ENCODE measurements at regions not wholly inside any gene's neighbourhood (a gene's known extent, or its start where the extent isn't known, plus 50 kb on each side); places are given as distances from the start of the nearest gene placed in this dataset.

DNA sequence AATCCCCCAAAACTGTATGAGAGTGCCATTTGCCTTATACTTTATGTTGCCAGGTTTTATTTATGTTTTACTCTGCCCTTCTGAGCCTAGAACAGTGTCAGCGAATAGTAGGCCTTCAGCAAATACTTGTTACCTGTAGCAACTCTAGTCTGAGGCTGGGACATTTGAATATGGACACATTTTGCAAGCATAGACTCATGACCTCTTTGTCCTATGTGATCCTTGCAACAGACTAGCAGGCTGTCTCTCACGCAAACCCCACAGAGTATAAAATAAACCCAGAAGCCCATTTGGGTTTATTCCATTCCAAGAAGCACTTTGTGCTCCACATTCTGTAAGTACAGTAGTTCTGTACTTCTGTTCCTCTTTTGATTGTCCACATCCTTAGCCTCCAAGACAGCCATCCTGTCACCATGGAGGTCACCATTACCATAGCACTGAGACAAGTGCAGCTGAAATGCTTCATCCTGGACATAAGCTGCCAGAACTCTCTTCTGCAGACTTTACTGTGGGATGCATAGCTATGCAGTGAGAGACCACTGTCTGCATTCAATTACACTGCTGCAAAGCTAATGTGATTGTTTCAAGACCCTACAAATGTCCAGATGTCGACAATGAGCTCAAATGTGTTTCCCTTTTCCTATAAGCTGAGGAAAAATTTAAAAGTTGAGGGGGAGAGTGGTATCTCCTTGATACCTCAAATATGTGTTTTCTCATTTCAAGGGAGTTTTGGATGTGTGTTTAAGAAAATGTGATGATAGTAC is 425.7 kb downstream of the PID1 start:
- Mint-ChIP-seq H3K27me3 (no peaks in the 10 kb centered on the region), H3K27ac (no peak overlapping the region), H3K36me3 (ENCODE audit: low read depth) (no peaks in the 10 kb centered on the region), H3K9me3 (peaks cover 4% of the 10 kb centered on the region), H3K4me3 (no peak overlapping the region), H3K4me1 (no peaks in the 10 kb centered on the region)
- DNase-seq = no peak
- ChIA-PET POLR2A (no interaction called here), CTCF (interaction anchor here (0.5 kb wide), 1 partner anchor 913 kb away, joined by 3 read pairs; no protein-coding TSS in a partner anchor)

DNA sequence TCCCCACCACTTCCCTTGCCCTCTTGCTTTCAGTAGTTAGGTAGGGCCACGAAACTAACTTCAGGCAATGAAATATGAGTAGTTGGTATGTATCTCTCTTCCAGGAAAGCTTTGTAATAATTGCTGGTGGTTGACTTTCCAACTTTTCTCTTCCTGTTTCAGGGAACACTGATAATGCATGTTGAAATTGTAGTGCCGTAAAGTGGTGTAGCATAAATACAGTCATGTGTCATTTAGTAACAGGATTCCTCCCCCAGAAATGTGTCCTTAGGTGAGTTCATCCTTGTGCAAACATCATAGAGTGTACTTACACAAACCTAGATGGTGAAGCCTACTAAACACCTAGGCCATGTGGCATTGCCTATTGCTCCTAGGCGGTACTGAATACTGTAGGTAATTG is 429.2 kb downstream of the PID1 start:
- H3K27ac Mint-ChIP-seq = no peak overlapping the region
- no peaks in the 10 kb centered on the region for H3K4me1 Mint-ChIP-seq
- H3K9me3 Mint-ChIP-seq = peaks cover 8% of the 10 kb centered on the region
- no peaks in the 10 kb centered on the region for H3K27me3 Mint-ChIP-seq
- ChIA-PET CTCF (no interaction called here), POLR2A (no interaction called here)
- no peak for DNase-seq
- H3K36me3 Mint-ChIP-seq (ENCODE audit: low read depth) = no peaks in the 10 kb centered on the region
- H3K4me3 Mint-ChIP-seq = no peak overlapping the region

DNA sequence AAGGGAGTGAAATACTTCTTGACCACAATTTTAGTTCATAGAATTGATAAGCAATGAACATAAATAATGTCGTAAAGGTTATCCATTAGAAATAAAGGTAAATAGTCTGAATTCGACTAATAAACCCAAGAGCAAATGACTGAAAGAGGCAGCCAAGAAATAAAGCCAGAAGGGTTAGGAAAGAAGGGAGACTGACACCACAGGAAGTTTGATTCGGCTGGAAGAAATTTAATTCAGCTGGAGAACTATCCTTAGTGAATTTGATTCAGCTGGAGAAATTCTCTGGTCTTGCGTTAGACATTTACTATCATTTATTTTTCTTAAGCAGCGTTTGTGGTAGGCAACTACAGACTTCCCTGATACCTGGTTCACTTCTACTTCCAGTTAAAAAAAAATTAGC is 429.6 kb downstream of the PID1 start:
- Mint-ChIP-seq H3K27me3 (no peaks in the 10 kb centered on the region), H3K4me1 (no peaks in the 10 kb centered on the region), H3K4me3 (no peak overlapping the region), H3K9me3 (peaks cover 8% of the 10 kb centered on the region), H3K27ac (no peak overlapping the region), H3K36me3 (ENCODE audit: low read depth) (no peaks in the 10 kb centered on the region)
- ChIA-PET POLR2A (no interaction called here), CTCF (no interaction called here)
- DNase-seq = no peak

DNA sequence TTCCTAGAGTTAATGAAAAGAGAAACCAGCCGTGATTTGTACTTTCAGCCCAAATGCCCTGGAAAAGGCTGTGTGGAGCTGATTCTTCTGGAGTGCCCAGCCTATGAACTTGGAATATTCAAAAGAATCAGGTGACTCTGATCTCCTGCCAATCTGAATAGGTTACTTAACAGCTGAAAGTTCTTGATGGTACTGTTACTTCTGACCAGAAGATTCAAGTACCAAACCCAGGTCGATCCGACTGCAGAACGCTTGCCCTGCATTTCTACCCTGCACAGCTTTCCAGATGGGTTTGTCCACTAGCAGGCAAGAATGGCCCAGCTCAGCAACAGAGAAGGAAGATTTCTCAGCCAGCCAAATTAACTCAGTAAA is 430.4 kb downstream of the PID1 start:
- no peaks in the 10 kb centered on the region for H3K27me3 Mint-ChIP-seq
- H3K9me3 Mint-ChIP-seq = peaks cover 8% of the 10 kb centered on the region
- H3K4me1 Mint-ChIP-seq = no peaks in the 10 kb centered on the region
- ChIA-PET CTCF (no interaction called here), POLR2A (no interaction called here)
- H3K36me3 Mint-ChIP-seq (ENCODE audit: low read depth) = no peaks in the 10 kb centered on the region
- no peak overlapping the region for H3K4me3 Mint-ChIP-seq
- no peak for DNase-seq
- H3K27ac Mint-ChIP-seq = no peak overlapping the region

DNA sequence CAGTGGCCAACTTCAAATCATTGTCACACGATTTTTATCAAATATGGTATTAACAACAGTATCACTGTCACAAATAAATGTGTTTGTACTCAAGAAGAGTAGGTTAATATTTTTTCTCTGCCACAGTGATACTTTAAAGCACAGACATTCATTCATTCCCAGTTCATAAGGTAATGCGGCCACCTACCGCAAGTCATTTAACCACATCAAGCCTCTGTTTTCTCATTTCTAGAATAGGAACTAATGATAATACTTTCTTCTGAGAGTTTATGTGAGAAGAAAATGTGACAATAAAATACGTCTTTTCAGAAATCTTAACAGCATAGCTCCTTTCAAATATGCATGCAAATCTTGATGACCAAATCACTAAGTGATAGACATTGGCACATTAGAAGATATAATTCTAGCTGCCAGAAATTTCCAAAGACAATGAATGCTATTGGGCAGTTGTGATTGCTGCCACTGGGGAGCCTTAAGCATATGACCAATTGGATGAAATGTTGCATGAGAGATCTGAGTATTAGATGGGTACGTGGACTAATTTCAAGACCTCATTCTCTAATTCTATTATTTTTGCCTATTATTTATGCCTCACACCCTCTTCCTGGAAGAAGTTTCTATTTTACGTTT is 430.9 kb downstream of the PID1 start:
- Mint-ChIP-seq H3K27ac (no peak overlapping the region), H3K4me3 (no peak overlapping the region), H3K36me3 (ENCODE audit: low read depth) (no peaks in the 10 kb centered on the region), H3K9me3 (peaks cover 8% of the 10 kb centered on the region), H3K4me1 (no peaks in the 10 kb centered on the region), H3K27me3 (no peaks in the 10 kb centered on the region)
- POLR2A ChIA-PET = no interaction called here
- CTCF ChIA-PET = no interaction called here
- no peak for DNase-seq

DNA sequence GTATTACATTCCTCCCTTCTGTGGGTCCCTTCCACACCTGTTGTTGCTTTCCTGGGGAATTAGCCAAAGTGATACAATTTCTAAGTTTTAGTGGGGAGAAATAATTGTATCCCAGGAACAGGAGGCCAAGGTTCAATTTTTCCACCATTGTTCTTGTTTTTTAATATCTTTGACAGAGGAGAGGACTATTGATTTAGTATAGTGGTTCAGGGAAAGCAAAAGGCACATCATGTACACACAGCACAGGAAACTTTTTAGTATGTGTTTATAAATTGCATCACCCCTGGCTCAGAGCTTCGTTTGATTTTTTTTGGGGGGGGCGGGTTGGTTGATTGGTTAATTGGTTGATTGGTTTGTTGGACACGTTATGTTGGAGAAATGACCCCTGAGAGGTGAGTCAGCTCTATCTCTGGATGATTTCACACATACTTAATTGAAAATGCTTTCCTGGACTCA is 431.6 kb downstream of the PID1 start:
- no peak overlapping the region for H3K27ac Mint-ChIP-seq
- DNase-seq = no peak
- no peak overlapping the region for H3K4me3 Mint-ChIP-seq
- H3K4me1 Mint-ChIP-seq = no peaks in the 10 kb centered on the region
- H3K36me3 Mint-ChIP-seq (ENCODE audit: low read depth) = no peaks in the 10 kb centered on the region
- H3K9me3 Mint-ChIP-seq = peaks cover 8% of the 10 kb centered on the region
- no peaks in the 10 kb centered on the region for H3K27me3 Mint-ChIP-seq
- POLR2A ChIA-PET = no interaction called here
- CTCF ChIA-PET = no interaction called here

DNA sequence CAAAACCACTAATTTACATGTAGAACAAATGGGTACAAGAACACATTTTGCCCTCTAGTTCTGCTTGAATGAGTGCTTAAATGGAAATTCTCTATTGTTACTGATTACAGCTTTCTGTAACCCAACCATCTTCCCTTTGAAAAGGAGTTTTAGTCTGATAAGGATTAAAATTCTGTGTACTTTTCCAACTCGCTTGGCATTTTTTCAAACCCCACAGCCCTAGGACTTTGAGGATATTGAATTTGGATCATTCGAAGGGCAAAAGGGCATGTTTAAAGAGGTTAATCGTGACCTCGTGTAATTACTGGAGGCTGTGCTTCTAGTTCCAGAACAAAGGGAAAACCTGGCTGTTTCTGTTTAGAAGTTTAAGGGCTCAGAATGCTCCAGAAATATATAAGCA is 432.3 kb downstream of the PID1 start:
- H3K4me1 Mint-ChIP-seq = no peaks in the 10 kb centered on the region
- no peaks in the 10 kb centered on the region for H3K36me3 Mint-ChIP-seq (ENCODE audit: low read depth)
- ChIA-PET POLR2A (no interaction called here), CTCF (no interaction called here)
- no peak overlapping the region for H3K4me3 Mint-ChIP-seq
- peaks cover 8% of the 10 kb centered on the region for H3K9me3 Mint-ChIP-seq
- DNase-seq = no peak
- H3K27ac Mint-ChIP-seq = no peak overlapping the region
- H3K27me3 Mint-ChIP-seq = no peaks in the 10 kb centered on the region

DNA sequence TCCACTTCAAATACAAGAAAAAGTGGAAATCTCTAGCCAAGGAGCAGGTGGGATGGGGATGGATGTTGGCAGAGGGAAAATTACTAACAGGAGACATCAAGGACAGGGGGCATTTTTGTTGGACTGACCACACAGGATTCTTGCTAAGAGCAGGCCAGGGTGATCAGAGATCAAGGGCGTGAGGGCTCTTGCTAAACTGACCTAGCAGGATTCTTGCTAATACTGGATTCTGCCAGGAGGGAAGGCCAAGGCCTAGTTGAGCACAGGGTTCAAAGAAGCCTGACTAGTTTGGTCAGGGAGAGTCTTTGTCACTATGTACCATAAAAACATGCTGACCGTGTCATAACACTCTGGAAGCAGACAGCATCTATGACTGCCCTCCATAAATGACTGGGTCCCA is 442.7 kb downstream of the PID1 start:
- ChIA-PET POLR2A (no interaction called here), CTCF (no interaction called here)
- Mint-ChIP-seq H3K27me3 (no peaks in the 10 kb centered on the region), H3K36me3 (ENCODE audit: low read depth) (no peaks in the 10 kb centered on the region), H3K4me3 (no peak overlapping the region), H3K27ac (no peak overlapping the region), H3K9me3 (peaks cover 9% of the 10 kb centered on the region), H3K4me1 (no peaks in the 10 kb centered on the region)
- no peak for DNase-seq

DNA sequence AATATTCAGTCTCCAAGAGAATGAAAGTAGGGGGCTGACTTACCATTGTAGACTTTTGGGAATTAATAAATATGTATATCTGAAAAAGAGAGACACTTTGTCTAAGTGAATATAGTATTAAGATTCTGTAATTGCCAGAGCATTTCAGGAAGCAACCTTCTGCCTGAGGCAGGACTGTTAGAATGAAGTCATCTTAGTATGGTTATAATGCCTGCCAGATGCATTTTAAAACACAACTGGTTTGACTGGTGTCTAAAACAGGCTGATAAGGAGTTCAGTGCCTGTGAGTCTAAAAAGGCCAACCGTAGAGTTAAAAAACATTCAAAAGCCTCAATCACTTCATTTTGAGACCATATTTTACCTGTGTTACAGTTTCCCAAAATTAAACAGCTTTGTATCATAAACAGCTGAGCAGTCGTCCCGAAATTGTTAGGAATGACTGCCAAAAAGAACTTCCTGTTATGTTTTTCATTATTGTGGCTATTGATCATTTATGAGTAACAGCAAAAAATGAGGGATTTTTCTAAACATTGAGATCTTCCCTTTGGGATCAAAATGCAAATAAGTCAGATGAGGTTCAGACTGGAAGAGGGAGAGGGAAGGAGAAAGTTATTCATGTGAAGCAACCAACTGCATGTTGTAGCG is 443.9 kb downstream of the PID1 start:
- no peak overlapping the region for H3K4me3 Mint-ChIP-seq
- POLR2A ChIA-PET = no interaction called here

DNA sequence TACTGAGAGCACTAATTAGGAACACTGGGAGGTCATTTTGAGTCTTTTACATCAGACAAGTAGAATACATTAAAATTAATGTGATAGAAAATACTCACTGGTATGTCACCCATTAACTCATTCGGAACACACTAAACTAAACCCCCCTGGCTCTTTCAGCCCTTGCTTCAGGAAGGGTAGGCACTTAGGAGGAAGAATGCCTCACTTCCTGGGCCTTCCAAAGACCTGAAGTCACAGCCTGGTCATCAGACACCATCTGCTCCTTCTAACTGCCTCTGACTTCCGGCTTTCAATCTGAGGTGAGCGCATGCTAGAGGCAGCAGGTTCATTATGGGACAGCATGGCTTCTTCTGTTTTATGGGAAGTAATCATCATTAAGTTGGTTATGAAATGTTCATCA is 451.4 kb downstream of the PID1 start:
- ChIA-PET POLR2A (no interaction called here), CTCF (no interaction called here)
- no peak for DNase-seq
- H3K4me3 Mint-ChIP-seq = no peak overlapping the region
- H3K36me3 Mint-ChIP-seq (ENCODE audit: low read depth) = no peaks in the 10 kb centered on the region
- no peaks in the 10 kb centered on the region for H3K27me3 Mint-ChIP-seq
- no peaks in the 10 kb centered on the region for H3K4me1 Mint-ChIP-seq
- H3K27ac Mint-ChIP-seq = no peak overlapping the region
- H3K9me3 Mint-ChIP-seq = no peaks in the 10 kb centered on the region

More for the DNA sequence above, 443.9 kb downstream of the PID1 start:
- peaks cover 9% of the 10 kb centered on the region for H3K9me3 Mint-ChIP-seq
- H3K27ac Mint-ChIP-seq = no peak overlapping the region
- no peaks in the 10 kb centered on the region for H3K36me3 Mint-ChIP-seq (ENCODE audit: low read depth)
- DNase-seq = no peak
- no peaks in the 10 kb centered on the region for H3K4me1 Mint-ChIP-seq
- CTCF ChIA-PET = no interaction called here
- H3K27me3 Mint-ChIP-seq = no peaks in the 10 kb centered on the region

DNA sequence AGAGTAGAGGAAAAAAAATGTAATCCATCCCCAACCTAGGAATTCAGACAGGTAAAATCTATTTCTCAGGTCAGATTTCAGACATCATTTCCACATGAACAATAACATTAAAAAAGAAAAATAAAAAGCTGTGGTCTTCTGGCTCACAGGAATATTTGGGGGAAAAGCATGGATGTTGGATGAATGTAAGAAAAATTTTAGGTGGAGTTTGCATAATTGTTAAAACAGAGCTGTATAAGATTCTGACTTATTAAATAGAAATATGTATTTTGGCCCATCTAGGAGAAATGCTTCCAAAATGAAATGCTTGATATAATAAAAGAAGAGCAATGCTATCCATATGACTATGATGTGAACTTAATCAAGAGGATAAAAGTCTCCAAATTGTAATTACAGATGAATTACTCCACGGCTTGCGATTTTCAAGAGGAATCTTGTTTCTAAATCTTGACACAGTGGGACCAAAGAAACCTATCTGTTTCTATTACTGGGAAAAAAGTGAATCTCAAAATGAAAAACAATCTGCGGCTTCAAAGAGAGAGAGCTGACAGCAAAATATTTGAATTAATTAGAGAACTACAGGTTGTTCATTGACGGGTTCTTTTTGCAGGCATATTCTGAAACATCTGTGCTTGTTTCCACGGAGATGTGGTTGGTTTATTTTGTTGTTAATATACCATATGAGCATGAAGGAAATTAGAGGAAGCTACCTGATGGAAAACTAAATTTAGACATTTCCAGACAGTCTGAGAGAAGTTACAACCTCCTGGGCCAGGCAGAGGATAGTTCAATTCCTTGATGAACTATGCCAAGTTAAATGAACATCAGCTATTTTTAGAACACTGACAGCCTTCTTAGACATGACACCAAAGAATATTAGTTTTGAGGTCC is 468.7 kb downstream of the PID1 start:
- H3K36me3 Mint-ChIP-seq (ENCODE audit: low read depth) = no peaks in the 10 kb centered on the region
- no peak overlapping the region for H3K27ac Mint-ChIP-seq
- CTCF ChIA-PET = no interaction called here
- DNase-seq = no peak
- H3K4me1 Mint-ChIP-seq = no peaks in the 10 kb centered on the region
- no peaks in the 10 kb centered on the region for H3K27me3 Mint-ChIP-seq
- H3K4me3 Mint-ChIP-seq = no peak overlapping the region
- POLR2A ChIA-PET = no interaction called here
- H3K9me3 Mint-ChIP-seq = peaks cover 4% of the 10 kb centered on the region

DNA sequence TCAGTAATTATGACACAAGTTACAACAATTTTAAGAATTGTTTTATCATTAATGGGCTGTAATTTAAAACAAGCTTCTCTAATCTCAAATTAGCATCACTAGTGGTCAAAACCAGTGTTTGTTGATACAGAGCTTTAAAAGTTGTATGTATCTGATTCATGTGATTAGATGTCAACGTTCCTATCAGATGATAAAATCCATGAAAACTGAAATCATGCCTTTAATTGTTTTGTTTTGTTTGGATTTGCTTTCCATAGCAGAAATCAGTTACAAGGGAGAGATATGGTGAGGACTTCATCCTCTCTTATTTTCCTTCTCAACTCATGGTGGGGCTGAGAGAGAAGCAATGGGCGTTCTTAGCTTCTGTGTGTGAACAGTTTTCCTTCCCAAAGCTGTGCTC is 469.6 kb downstream of the PID1 start:
- Mint-ChIP-seq H3K4me3 (no peak overlapping the region), H3K4me1 (no peaks in the 10 kb centered on the region), H3K36me3 (ENCODE audit: low read depth) (no peaks in the 10 kb centered on the region), H3K27ac (no peak overlapping the region), H3K27me3 (no peaks in the 10 kb centered on the region), H3K9me3 (peaks cover 4% of the 10 kb centered on the region)
- no peak for DNase-seq
- POLR2A ChIA-PET = no interaction called here
- CTCF ChIA-PET = no interaction called here

DNA sequence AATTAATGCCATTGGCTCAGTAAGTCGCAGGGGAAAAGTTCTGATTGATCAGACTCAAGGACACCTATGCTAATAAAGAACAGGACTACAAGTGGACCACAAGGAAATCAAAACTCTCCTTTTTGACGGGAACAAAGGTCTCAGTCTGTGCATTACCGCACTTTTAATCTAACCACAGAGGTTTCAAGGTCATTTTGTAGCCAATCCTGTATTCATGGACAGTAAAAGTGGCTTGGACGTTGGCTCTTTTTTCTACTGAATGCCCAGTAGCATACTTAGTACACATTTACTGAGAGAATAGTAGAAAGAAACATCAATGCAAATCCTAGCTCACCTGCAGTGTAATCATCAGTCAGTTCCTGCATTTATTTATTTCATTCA is 471.9 kb downstream of the PID1 start:
- H3K27me3 Mint-ChIP-seq = no peaks in the 10 kb centered on the region
- no peaks in the 10 kb centered on the region for H3K4me1 Mint-ChIP-seq
- H3K9me3 Mint-ChIP-seq = peaks cover 4% of the 10 kb centered on the region
- CTCF ChIA-PET = no interaction called here
- H3K36me3 Mint-ChIP-seq (ENCODE audit: low read depth) = no peaks in the 10 kb centered on the region
- H3K27ac Mint-ChIP-seq = no peak overlapping the region
- POLR2A ChIA-PET = no interaction called here
- no peak overlapping the region for H3K4me3 Mint-ChIP-seq
- no peak for DNase-seq
